AML-193 (cell line): ENCODE measurements at regions not wholly inside any gene's neighbourhood (a gene's known extent, or its start where the extent isn't known, plus 50 kb on each side); places are given as distances from the start of the nearest gene placed in this dataset.
A peak's percentile ranks its signal among the peaks of the same experiment; 100 is the strongest.
"Not testable (repeated sequence)": the region's sequence is repeated elsewhere in the genome, so short reads cannot be mapped to it uniquely, and the experiment has no call there.

ENCODE experiments used
- DNase-seq, 2 experiments: peaks; one replicate each; lab custom pipeline; 2025; lab: John Stamatoyannopoulos, UW

GRCh38 chr3:153974614-153975013 lies 146.6 kb upstream of the ARHGEF26 start:
- DNase-seq = no peak

- DNase-seq = no peak
Observed at GRCh38 chr3:153976891-153977554, 144.2 kb upstream of the ARHGEF26 start.

- no peak for DNase-seq
Observed at GRCh38 chr3:153978006-153978405, 143.2 kb upstream of the ARHGEF26 start.

- no peak for DNase-seq
Observed at GRCh38 chr3:153979418-153980251, 141.6 kb upstream of the ARHGEF26 start.

- DNase-seq = no peak
Observed at GRCh38 chr3:153980252-153980590, 141.0 kb upstream of the ARHGEF26 start.

- DNase-seq = not testable (repeated sequence)
Observed at GRCh38 chr3:153997364-153997763, 123.8 kb upstream of the ARHGEF26 start.

- DNase-seq = no peak
Observed at GRCh38 chr3:154003649-154004048, 117.5 kb upstream of the ARHGEF26 start.

GRCh38 chr3:154011036-154011435 lies 110.2 kb upstream of the ARHGEF26 start:
- DNase-seq = no peak

- DNase-seq = no peak
Observed at GRCh38 chr3:154013736-154014135, 107.5 kb upstream of the ARHGEF26 start.

- DNase-seq = no peak
Observed at GRCh38 chr3:154015307-154015706, 105.9 kb upstream of the ARHGEF26 start.

- DNase-seq = peak; percentile 39 to 49
Observed at GRCh38 chr3:154018100-154018696, 103.0 kb upstream of the ARHGEF26 start.

- DNase-seq = no peak
Observed at GRCh38 chr3:154022606-154023005, 98.6 kb upstream of the ARHGEF26 start.

- no peak for DNase-seq
Observed at GRCh38 chr3:154023148-154023547, 98.0 kb upstream of the ARHGEF26 start.

GRCh38 chr3:154025007-154025406 lies 96.2 kb upstream of the ARHGEF26 start:
- DNase-seq = no peak

- DNase-seq = no peak
Observed at GRCh38 chr3:154029926-154030325, 91.3 kb upstream of the ARHGEF26 start.

GRCh38 chr3:154034797-154035330 lies 86.3 kb upstream of the ARHGEF26 start:
- DNase-seq = no peak

- DNase-seq = peak; percentile 7 to 56
Observed at GRCh38 chr3:154040283-154040682, 80.9 kb upstream of the ARHGEF26 start.

GRCh38 chr3:154044671-154045070 lies 76.5 kb upstream of the ARHGEF26 start:
- no peak for DNase-seq

- no peak for DNase-seq
Observed at GRCh38 chr3:154050216-154050615, 71.0 kb upstream of the ARHGEF26 start.

- no peak for DNase-seq
Observed at GRCh38 chr3:154050766-154051165, 70.4 kb upstream of the ARHGEF26 start.

GRCh38 chr3:154059833-154060232 lies 61.4 kb upstream of the ARHGEF26 start:
- no peak for DNase-seq

- no peak for DNase-seq
Observed at GRCh38 chr3:154060238-154061000, 60.8 kb upstream of the ARHGEF26 start.
